Ascending aorta (tissue), 2 donors: ENCODE measurements at regions not wholly inside any gene's neighbourhood (a gene's known extent, or its start where the extent isn't known, plus 50 kb on each side); places are given as distances from the start of the nearest gene placed in this dataset.

Source experiments
- DNase-seq, 2 donors: peaks; one replicate each; pipeline ENCODE4 v3.0.0-alpha.2; 2019; ENCODE audit warnings: low spot score in 2 of 2
- H3K27ac ChIP-seq, 2 donors: fragments of 200-600 bp; sonication (generic); one replicate each; pipeline ENCODE4 v1.5.1; 2016 to 2017; ENCODE audit warnings: mild to moderate bottlenecking in 1 of 2
- H3K27me3 ChIP-seq: fragments of 200-600 bp; sonication (generic); one replicate; pipeline ENCODE4 v1.5.1; 2017
- H3K36me3 ChIP-seq, 2 donors: fragments of 200-600 bp; sonication (generic); one replicate each; pipeline ENCODE4 v1.5.1; 2016
- H3K4me1 ChIP-seq, 2 donors: fragments of 200-600 bp; sonication (generic); one replicate each; pipeline ENCODE4 v1.5.1; 2016 to 2017; ENCODE audit warnings: mild to moderate bottlenecking in 1 of 2
- H3K4me3 ChIP-seq, 2 donors: fragments of 200-600 bp; sonication (generic); one replicate each; pipeline ENCODE4 v1.5.1; 2016 to 2017; ENCODE audit warnings: mild to moderate bottlenecking in 1 of 2
- H3K9me3 ChIP-seq, 2 donors: fragments of 200-600 bp; sonication (generic); one replicate each; pipeline ENCODE4 v1.5.1; 2016
- intact Hi-C: fragments of 100-400 bp; cut with DNase I; formaldehyde crosslinking; loops from one replicate; pipeline ENCODE4 v1.15.1; 2023
- TF ChIP-seq, protein P1 (sequence below), 3 experiments: fragments of 200-600 bp in 2 of 3; fragments of 450-650 bp in 1 of 3; sonication (generic) in 2 of 3; IDR thresholded peaks; one replicate each; pipeline ENCODE4 v1.5.1; 2016 to 2019; ENCODE audit warnings: antibody characterized with exemption in 3 of 3, mild to moderate bottlenecking in 1 of 3, moderate library complexity in 1 of 3

DNA sequence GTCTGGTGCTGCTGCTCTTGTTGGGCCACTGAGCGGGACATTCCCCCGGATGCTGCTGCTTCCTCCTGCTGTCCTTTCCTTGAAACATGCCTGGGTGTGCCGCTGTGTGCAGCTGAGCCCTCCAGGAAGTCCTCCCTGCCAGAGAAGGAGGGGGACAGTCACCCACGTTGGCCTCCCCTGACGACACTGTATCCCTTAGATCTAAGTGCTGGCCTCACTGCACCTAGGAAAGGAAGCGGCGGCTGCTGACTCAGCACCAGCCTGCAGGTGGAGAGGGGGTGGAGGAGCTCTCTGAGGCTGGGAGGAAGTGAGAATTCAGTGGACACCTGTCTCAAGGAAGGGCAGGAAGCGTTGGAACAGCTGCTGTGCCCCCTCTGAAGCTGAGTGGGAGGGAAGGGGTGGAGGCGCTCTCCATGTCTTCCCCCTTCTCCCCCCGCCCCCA, 239.8 kb downstream of the HAUS1 start:
- TF ChIP-seq, protein P1, sequence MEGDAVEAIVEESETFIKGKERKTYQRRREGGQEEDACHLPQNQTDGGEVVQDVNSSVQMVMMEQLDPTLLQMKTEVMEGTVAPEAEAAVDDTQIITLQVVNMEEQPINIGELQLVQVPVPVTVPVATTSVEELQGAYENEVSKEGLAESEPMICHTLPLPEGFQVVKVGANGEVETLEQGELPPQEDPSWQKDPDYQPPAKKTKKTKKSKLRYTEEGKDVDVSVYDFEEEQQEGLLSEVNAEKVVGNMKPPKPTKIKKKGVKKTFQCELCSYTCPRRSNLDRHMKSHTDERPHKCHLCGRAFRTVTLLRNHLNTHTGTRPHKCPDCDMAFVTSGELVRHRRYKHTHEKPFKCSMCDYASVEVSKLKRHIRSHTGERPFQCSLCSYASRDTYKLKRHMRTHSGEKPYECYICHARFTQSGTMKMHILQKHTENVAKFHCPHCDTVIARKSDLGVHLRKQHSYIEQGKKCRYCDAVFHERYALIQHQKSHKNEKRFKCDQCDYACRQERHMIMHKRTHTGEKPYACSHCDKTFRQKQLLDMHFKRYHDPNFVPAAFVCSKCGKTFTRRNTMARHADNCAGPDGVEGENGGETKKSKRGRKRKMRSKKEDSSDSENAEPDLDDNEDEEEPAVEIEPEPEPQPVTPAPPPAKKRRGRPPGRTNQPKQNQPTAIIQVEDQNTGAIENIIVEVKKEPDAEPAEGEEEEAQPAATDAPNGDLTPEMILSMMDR (IDR thresholded peaks at IDR 0.05): no peak
- H3K4me1 ChIP-seq: no peaks in the 10 kb centered on the region
- no peak for DNase-seq
- H3K27ac ChIP-seq: no peak overlapping the region
- intact Hi-C loops: no loop called here
- H3K36me3 ChIP-seq: no peaks in the 10 kb centered on the region
- H3K9me3 ChIP-seq: no peaks in the 10 kb centered on the region
- H3K4me3 ChIP-seq: no peak overlapping the region
- H3K27me3 ChIP-seq: no peaks in the 10 kb centered on the region

DNA sequence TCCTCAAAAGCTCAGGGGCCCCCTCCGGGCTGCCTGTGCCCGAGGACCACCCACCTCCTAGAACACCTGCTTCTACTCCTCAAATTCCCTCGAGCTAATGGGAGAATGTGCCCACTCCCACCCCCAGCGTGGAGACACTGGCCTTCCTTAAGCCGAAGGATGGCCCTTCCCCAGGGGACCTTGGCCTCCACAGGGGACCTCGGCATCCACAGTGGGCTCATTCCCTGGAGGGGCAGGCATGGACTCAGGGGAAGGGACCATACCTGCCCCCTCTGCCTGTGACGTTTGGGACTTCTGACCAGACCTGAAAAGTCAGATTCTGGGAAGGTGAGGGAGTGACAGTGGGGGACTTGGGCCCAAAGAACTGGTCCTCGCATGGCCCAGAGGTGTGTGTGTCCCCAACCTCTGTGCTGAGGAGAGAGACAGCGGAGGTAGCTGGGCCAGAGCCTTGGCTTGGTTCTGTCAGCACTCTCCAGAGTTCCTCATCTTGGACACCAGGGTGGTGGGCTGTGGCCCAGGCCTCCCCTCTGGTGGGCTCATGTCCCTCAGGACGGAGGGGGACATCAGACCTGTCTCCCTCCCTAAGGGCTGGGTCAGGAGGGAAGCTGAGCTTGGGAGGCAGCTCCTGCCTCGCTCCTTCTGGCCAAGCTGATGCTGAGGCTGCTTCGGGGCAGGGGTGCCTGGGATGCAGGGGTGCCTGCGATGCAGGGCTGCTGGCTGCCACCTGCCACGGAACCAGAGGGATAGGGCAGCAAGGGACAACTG, 240.4 kb downstream of the HAUS1 start:
- TF ChIP-seq, protein P1 (IDR thresholded peaks at IDR 0.05): no peak
- no peaks in the 10 kb centered on the region for H3K36me3 ChIP-seq
- H3K27me3 ChIP-seq: no peaks in the 10 kb centered on the region
- H3K9me3 ChIP-seq: no peaks in the 10 kb centered on the region
- intact Hi-C loops: no loop called here
- no peak overlapping the region for H3K27ac ChIP-seq
- no peak for DNase-seq
- H3K4me3 ChIP-seq: no peak overlapping the region
- H3K4me1 ChIP-seq: no peaks in the 10 kb centered on the region

DNA sequence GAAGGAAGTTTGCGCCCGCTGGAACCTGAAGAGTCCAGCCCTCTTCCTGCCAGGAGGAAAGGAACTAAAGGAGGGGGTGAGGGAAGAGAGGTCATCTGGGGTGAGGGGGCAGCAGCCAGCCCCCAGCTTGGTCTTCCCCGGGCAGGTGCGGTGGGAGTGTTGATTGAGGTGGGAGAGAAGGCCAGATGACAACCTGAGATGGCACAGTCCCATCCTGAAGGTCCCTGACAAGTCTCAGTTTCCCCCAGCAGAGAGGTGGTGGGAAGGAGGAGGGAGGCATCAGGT, 240.9 kb downstream of the HAUS1 start:
- no peaks in the 10 kb centered on the region for H3K9me3 ChIP-seq
- intact Hi-C loops: no loop called here
- TF ChIP-seq, protein P1 (IDR thresholded peaks at IDR 0.05): no peak
- H3K4me3 ChIP-seq: no peak overlapping the region
- H3K36me3 ChIP-seq: no peaks in the 10 kb centered on the region
- H3K27ac ChIP-seq: no peak overlapping the region
- H3K27me3 ChIP-seq: no peaks in the 10 kb centered on the region
- H3K4me1 ChIP-seq: no peaks in the 10 kb centered on the region
- no peak for DNase-seq

DNA sequence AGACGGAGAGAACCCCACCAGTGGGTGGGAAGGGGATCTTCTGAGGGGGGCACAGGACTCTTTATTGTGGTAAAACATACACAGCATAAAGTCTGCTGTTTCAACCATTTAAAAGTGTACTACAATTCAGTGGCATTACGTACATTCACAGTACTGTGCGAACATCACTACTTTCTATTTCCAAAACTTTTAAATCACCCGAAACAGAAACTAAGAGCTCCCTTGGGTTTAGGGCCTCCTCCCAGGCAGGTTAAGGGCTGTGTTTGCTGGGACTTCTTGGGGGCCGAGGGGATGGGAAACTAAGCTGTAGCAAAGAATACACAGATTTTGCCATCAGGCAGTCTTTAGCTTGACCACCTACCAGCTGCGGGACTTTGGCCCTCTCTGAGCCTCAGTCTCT, 242.0 kb downstream of the HAUS1 start:
- no peaks in the 10 kb centered on the region for H3K27me3 ChIP-seq
- H3K27ac ChIP-seq: no peak overlapping the region
- DNase-seq: no peak
- H3K4me3 ChIP-seq: no peak overlapping the region
- no peaks in the 10 kb centered on the region for H3K4me1 ChIP-seq
- H3K9me3 ChIP-seq: no peaks in the 10 kb centered on the region
- intact Hi-C loops: no loop called here
- H3K36me3 ChIP-seq: no peaks in the 10 kb centered on the region
- TF ChIP-seq, protein P1 (IDR thresholded peaks at IDR 0.05): no peak

DNA sequence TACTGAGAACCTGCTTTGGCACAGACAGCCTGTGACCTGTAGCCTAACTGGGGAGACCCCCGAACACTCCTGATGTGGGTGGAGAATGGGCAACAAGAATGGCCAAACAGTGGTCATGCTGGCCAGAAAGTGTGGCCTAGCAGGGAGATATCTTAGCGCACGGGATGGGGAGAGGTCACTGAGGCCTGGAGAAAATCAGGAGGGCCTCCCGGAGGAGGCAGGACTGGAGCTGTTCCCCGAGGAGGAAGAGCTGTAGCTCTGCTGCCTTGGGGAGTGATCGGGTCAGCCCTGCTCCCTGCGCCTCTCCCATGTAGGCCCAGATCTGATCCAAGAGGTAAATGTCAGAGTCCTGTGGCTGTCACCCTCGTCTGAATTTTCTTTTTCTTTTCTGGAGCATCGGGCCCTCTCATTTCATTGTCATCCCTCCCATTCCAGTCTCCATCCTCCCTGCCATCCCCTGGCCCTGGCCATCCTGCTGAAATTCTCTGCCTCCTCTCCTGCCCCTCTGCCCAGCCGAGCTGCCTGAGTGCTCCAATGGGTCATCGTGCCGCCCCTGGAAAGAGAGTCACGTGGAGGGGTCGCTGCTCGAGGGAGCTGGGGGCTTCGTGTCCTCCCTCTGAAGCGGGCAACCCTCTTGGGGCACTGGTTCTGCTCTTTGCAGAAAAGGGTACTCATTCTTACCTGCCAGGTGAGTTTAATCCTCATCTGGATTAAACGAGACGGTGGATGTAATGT, 242.9 kb downstream of the HAUS1 start:
- DNase-seq: no peak
- Histone ChIP-seq H3K27me3 (no peaks in the 10 kb centered on the region), H3K9me3 (no peaks in the 10 kb centered on the region), H3K27ac (no peak overlapping the region), H3K36me3 (no peaks in the 10 kb centered on the region), H3K4me1 (no peaks in the 10 kb centered on the region), H3K4me3 (no peak overlapping the region)
- intact Hi-C loops: no loop called here
- TF ChIP-seq, protein P1 (IDR thresholded peaks at IDR 0.05): no peak
